ENCODE measurements at regions not wholly inside any gene's neighbourhood (a gene's known extent, or its start where the extent isn't known, plus 50 kb on each side); places are given as distances from the start of the nearest gene placed in this dataset.

GRCh38 chr1:30262158-30262557 lies 461.2 kb downstream of the MATN1 start:
- Histone ChIP-seq H3K36me3 (replicated peaks) (no peaks in the 10 kb centered on the region), H3K27ac (no peak overlapping the region), H3K27me3 (replicated peaks) (no peaks in the 10 kb centered on the region), H3K4me3 (ENCODE audit: low read depth, low read length) (no peak overlapping the region)
- no peak for DNase-seq
- in situ Hi-C loops (cut with HindIII; ENCODE audit: low pct_ligation_motif_present, low sequenced_read_pairs), result no loop called here
- no peak for TF ChIP-seq CTCF (IDR thresholded peaks at IDR 0.05; ENCODE audit: low read depth, low read length, missing control alignments)

GRCh38 chr1:30260318-30260717 lies 463.1 kb downstream of the MATN1 start:
- Histone ChIP-seq H3K4me3 (ENCODE audit: low read depth, low read length) (no peak overlapping the region), H3K36me3 (replicated peaks) (no peaks in the 10 kb centered on the region), H3K27me3 (replicated peaks) (no peaks in the 10 kb centered on the region), H3K27ac (no peak overlapping the region)
- DNase-seq, result no peak
- TF ChIP-seq CTCF (IDR thresholded peaks at IDR 0.05; ENCODE audit: low read depth, low read length, missing control alignments), result no peak
- in situ Hi-C loops (cut with HindIII; ENCODE audit: low pct_ligation_motif_present, low sequenced_read_pairs), result no loop called here

GRCh38 chr1:30259631-30260030 lies 463.8 kb downstream of the MATN1 start:
- no peak for DNase-seq
- TF ChIP-seq CTCF (IDR thresholded peaks at IDR 0.05; ENCODE audit: low read depth, low read length, missing control alignments), result no peak
- Histone ChIP-seq H3K27me3 (replicated peaks) (no peaks in the 10 kb centered on the region), H3K27ac (no peak overlapping the region), H3K36me3 (replicated peaks) (no peaks in the 10 kb centered on the region), H3K4me3 (ENCODE audit: low read depth, low read length) (no peak overlapping the region)
- in situ Hi-C loops (cut with HindIII; ENCODE audit: low pct_ligation_motif_present, low sequenced_read_pairs), result no loop called here

- Histone ChIP-seq H3K27me3 (replicated peaks) (no peaks in the 10 kb centered on the region), H3K4me3 (ENCODE audit: low read depth, low read length) (no peak overlapping the region), H3K27ac (no peak overlapping the region), H3K36me3 (replicated peaks) (no peaks in the 10 kb centered on the region)
- TF ChIP-seq CTCF (IDR thresholded peaks at IDR 0.05; ENCODE audit: low read depth, low read length, missing control alignments), result no peak
- DNase-seq, result no peak
- in situ Hi-C loops (cut with HindIII; ENCODE audit: low pct_ligation_motif_present, low sequenced_read_pairs), result no loop called here
Measured at GRCh38 chr1:30258876-30259275, 464.5 kb downstream of the MATN1 start.

- in situ Hi-C loops (cut with HindIII; ENCODE audit: low pct_ligation_motif_present, low sequenced_read_pairs), result no loop called here
- DNase-seq, result no peak
- no peak for TF ChIP-seq CTCF (IDR thresholded peaks at IDR 0.05; ENCODE audit: low read depth, low read length, missing control alignments)
- H3K4me3 ChIP-seq (ENCODE audit: low read depth, low read length), result no peak overlapping the region
- H3K36me3 ChIP-seq (replicated peaks), result no peaks in the 10 kb centered on the region
- H3K27me3 ChIP-seq (replicated peaks), result no peaks in the 10 kb centered on the region
- H3K27ac ChIP-seq, result no peak overlapping the region
Measured at GRCh38 chr1:30258471-30258870, 464.9 kb downstream of the MATN1 start.

GRCh38 chr1:30257742-30258380 lies 465.5 kb downstream of the MATN1 start:
- Histone ChIP-seq H3K36me3 (replicated peaks) (no peaks in the 10 kb centered on the region), H3K4me3 (ENCODE audit: low read depth, low read length) (no peak overlapping the region), H3K27ac (no peak overlapping the region), H3K27me3 (replicated peaks) (no peaks in the 10 kb centered on the region)
- no peak for DNase-seq
- TF ChIP-seq CTCF (IDR thresholded peaks at IDR 0.05; ENCODE audit: low read depth, low read length, missing control alignments), result no peak
- in situ Hi-C loops (cut with HindIII; ENCODE audit: low pct_ligation_motif_present, low sequenced_read_pairs), result no loop called here
